Dendritic cell treated with granulocyte-macrophage colony-stimulating factor and Interleukin-4, amounts not matched to agents 40 ng/mL and 50 ng/mL, for 4 days (primary cell): ENCODE measurements at regions not wholly inside any gene's neighbourhood (a gene's known extent, or its start where the extent isn't known, plus 50 kb on each side); places are given as distances from the start of the nearest gene placed in this dataset.
"Not testable (repeated sequence)": the region's sequence is repeated elsewhere in the genome, so short reads cannot be mapped to it uniquely, and the experiment has no call there.

Experiments used
- H3K27ac Mint-ChIP-seq: one replicate; pipeline ENCODE4 v1.8.0; 2022; ENCODE audit warnings: mild to moderate bottlenecking, mixed read lengths
- H3K27me3 Mint-ChIP-seq: one replicate; pipeline ENCODE4 v1.8.0; 2022; ENCODE audit warnings: mild to moderate bottlenecking, mixed read lengths
- H3K36me3 Mint-ChIP-seq: one replicate; pipeline ENCODE4 v1.8.0; 2022; ENCODE audit warnings: low read depth, mixed read lengths
- H3K4me1 Mint-ChIP-seq: one replicate; pipeline ENCODE4 v1.8.0; 2022; ENCODE audit warnings: low read depth, mixed read lengths
- H3K4me3 Mint-ChIP-seq: one replicate; pipeline ENCODE4 v1.8.0; 2022; ENCODE audit warnings: mild to moderate bottlenecking, moderate library complexity, mixed read lengths
- H3K9me3 Mint-ChIP-seq: one replicate; pipeline ENCODE4 v1.8.0; 2022; ENCODE audit warnings: mixed read lengths
- intact Hi-C: fragments of 100-400 bp; cut with micrococcal nuclease; formaldehyde crosslinking; loops from one replicate; pipeline ENCODE4 v1.15.0; 2022

DNA sequence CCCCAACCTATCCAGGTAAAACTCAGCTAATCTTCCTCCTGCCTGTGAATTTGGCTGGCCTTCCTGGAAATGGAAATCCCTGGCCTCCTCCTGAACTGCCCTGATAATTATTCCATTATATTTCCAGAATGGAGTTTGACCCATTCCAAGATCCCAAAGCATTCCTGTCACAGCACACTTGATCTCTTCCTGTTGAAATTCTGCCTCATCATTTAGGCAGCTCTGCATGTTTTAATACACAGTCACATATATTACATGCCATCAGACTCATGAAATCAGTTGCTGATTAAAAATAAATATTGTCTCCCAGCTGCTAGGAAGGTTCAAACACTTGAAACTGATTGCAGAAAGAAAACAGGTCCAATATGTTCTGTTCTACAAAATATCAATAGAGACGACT is 148.2 kb upstream of the PALMD start:
- intact Hi-C loops = no loop called here
- Mint-ChIP-seq H3K27ac (no peak overlapping the region), H3K36me3 (no peaks in the 10 kb centered on the region), H3K9me3 (no peaks in the 10 kb centered on the region), H3K27me3 (no peaks in the 10 kb centered on the region), H3K4me3 (no peak overlapping the region), H3K4me1 (no peaks in the 10 kb centered on the region)

DNA sequence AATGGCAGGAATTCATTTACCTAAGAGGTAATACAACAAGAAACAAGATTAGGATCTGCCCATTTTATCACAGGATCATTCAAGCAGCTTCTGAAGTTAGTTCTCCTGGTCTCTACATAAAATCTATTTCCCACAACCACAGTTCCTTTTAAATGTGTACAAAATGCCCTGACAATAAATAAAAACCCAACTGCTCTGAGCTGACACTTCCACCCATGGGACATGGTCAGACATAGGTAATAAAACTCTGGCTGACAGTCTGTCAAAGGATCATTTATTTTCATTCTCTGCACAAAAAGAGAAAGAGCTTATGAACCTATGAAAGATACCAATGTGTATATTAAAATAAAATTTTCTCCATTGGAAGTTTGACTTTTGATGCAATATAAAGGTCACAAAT is 145.4 kb upstream of the PALMD start:
- intact Hi-C loops = no loop called here
- Mint-ChIP-seq H3K4me1 (no peaks in the 10 kb centered on the region), H3K9me3 (no peaks in the 10 kb centered on the region), H3K27ac (no peak overlapping the region), H3K36me3 (no peaks in the 10 kb centered on the region), H3K27me3 (no peaks in the 10 kb centered on the region), H3K4me3 (no peak overlapping the region)

DNA sequence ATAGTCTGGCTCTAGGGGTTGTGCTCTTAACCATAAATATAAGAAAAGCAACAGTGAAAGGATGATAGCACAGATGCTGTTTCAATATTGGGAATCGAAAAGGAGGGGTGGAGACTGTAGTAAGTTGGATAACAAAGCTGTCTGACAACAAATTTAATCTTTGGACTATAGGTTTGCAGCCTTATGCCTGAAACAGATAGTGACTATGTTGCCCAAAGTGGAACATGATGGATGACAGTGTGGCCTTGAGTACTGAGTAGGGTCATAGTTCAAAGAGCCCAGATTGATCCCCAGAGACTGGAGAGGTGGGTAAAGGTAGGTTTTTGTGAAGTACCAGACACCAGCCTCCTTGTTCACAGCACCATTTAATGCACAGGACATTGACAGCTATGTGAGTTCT is 144.0 kb upstream of the PALMD start:
- no peaks in the 10 kb centered on the region for H3K27me3 Mint-ChIP-seq
- intact Hi-C loops = no loop called here
- H3K36me3 Mint-ChIP-seq = no peaks in the 10 kb centered on the region
- H3K27ac Mint-ChIP-seq = no peak overlapping the region
- no peaks in the 10 kb centered on the region for H3K9me3 Mint-ChIP-seq
- H3K4me1 Mint-ChIP-seq = no peaks in the 10 kb centered on the region
- no peak overlapping the region for H3K4me3 Mint-ChIP-seq

DNA sequence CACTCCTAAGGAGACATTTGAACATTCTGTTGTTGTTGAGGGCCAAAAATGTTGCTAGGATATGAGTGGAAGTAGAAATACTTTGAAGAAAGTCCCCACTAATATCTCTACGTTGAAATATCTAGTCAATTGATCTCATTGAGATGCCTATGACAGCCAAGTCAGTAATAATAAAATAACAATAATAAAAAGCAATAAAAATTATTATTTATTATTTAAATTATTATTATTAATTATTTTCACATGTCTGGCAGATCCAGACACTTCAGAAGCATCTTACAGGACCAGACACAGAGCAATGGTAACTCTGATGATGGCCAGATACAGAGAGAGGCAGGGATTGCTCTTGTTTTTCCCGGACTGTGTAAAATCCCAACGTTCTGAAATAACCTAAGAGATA is 143.5 kb upstream of the PALMD start:
- no peaks in the 10 kb centered on the region for H3K4me1 Mint-ChIP-seq
- H3K27me3 Mint-ChIP-seq = no peaks in the 10 kb centered on the region
- H3K27ac Mint-ChIP-seq = no peak overlapping the region
- intact Hi-C loops = no loop called here
- H3K9me3 Mint-ChIP-seq = no peaks in the 10 kb centered on the region
- no peak overlapping the region for H3K4me3 Mint-ChIP-seq
- no peaks in the 10 kb centered on the region for H3K36me3 Mint-ChIP-seq

DNA sequence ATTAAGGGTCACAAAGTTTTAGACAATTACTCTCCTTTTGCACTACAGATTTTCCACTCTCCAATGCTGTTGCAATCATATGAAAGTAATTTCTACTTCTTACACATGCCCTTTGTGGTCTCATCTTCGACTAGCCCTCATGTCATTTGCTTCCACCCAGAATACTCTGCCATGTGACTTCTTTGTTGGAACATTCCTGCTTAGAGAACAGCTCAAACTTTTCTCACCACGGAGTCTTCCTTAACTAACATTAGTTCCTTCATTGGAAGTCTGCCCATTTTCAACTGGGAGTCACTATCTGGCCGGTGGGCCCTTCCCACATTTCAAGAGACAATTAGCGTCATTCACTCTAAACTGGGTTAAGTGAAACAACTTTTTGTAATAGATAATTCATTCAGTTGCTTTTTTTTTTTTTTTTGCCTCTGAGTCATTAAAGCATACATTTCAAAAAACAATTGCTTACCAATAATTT is 142.6 kb upstream of the PALMD start:
- intact Hi-C loops = no loop called here
- Mint-ChIP-seq H3K27ac (no peak overlapping the region), H3K9me3 (no peaks in the 10 kb centered on the region), H3K36me3 (no peaks in the 10 kb centered on the region), H3K27me3 (no peaks in the 10 kb centered on the region), H3K4me3 (no peak overlapping the region), H3K4me1 (no peaks in the 10 kb centered on the region)

DNA sequence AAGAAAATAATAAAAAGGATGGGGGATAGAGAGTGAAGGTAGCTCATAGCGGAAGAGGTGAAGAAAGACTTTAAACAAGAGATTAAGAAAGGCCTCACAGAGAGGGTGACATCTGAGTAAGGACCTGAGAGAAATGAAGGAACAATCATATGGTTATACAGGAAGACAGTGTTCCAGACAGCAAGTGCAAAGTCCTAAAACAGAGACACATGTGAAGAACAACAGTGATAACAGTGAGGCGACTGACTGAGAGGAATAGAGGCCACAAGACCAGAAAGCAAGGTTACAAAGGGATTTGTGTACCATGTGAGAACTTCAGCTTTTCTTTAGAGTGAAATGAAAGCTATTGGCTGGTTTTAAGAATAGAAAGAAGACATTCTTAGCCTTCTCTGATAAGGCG is 141.6 kb upstream of the PALMD start:
- Mint-ChIP-seq H3K4me1 (no peaks in the 10 kb centered on the region), H3K36me3 (no peaks in the 10 kb centered on the region), H3K27me3 (no peaks in the 10 kb centered on the region), H3K4me3 (no peak overlapping the region), H3K27ac (no peak overlapping the region), H3K9me3 (no peaks in the 10 kb centered on the region)
- intact Hi-C loops = no loop called here

DNA sequence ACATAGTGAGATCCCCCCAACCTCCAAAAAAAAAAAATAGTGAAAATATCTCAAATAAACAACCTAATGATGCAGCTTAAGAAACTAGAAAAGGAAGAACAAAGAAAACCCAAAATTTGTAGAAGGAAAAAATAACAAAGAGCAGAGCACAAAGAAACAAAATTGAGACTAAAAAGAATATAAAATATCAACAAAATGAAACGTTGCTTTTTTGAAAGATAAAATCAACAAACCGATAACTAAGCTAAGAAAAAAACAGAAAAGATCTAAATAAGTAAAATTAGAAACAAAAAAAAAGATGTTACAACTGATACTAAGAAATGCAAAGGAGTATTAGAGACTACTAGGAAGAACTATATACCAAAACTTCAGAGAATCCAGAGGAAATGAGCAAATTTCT is 139.3 kb upstream of the PALMD start:
- intact Hi-C loops = no loop called here
- Mint-ChIP-seq H3K4me1 (no peaks in the 10 kb centered on the region), H3K36me3 (no peaks in the 10 kb centered on the region)

DNA sequence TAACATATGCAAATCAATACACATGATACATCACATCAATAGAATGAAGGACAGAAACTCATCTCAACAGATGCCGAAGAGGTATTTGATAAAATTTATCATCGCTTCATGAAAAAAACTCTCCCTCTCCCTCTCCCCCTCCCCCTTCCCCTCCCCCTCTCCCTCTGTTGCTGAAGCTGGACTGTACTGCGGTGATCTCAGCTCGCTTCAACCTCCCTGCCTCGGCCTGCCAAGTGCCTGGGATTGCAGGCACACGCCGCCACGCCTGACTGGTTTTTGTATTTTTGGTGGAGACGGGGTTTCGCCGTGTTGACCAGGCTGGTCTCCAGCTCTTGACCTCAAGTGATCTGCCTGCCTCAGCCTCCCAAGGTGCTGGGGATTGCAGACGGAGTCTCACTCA is 138.5 kb upstream of the PALMD start:
- intact Hi-C loops, H3K27me3 Mint-ChIP-seq, H3K36me3 Mint-ChIP-seq: not testable (repeated sequence)

More for the DNA sequence above, 139.3 kb upstream of the PALMD start:
- Mint-ChIP-seq H3K4me3 (no peak overlapping the region), H3K9me3 (peaks cover 11% of the 10 kb centered on the region), H3K27ac (no peak overlapping the region), H3K27me3 (no peaks in the 10 kb centered on the region)

DNA sequence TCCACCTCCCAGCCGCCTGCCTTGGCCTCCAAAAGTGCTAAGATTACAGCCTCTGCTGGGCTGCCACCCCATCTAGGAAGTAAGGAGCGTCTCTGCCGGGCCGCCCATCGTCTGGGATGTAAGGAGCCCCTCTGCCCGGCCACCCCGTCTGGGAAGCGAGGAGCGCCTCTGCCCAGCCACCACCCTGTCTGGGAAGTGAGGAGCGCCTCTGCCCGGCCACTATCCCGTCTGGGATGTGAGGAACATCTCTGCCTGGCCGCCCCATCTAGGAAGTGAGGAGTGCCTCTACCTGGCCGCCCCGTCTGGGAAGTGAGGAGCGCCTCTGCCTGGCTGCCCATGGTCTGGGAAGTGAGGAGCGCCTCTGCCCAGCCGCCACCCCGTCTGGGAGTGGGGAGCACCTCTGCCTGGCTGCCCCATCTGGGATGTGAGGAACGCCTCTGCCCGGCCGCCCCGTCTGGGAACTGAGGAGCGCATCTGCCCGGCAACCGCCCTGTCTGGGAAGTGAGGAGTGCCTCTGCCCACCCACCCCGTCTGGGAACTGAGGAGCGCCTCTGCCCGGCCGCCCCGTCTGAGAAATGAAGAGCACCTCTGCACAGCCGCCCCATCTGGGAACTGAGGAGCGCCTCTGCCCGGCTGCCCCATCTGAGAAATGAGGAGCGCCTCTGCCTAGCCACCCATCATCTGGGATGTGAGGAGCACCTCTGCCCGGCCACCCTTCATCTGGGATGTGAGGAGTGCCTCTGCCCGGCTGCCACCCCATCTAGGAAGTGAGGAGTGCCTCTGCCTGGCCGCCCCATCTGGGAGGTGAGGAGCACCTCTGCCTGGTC is 137.8 kb upstream of the PALMD start:
- no peaks in the 10 kb centered on the region for H3K36me3 Mint-ChIP-seq
- peaks cover 11% of the 10 kb centered on the region for H3K9me3 Mint-ChIP-seq

More for the DNA sequence above, 138.5 kb upstream of the PALMD start:
- H3K4me1 Mint-ChIP-seq, H3K4me3 Mint-ChIP-seq, H3K27ac Mint-ChIP-seq: not testable (repeated sequence)
- H3K9me3 Mint-ChIP-seq = peaks cover 11% of the 10 kb centered on the region

DNA sequence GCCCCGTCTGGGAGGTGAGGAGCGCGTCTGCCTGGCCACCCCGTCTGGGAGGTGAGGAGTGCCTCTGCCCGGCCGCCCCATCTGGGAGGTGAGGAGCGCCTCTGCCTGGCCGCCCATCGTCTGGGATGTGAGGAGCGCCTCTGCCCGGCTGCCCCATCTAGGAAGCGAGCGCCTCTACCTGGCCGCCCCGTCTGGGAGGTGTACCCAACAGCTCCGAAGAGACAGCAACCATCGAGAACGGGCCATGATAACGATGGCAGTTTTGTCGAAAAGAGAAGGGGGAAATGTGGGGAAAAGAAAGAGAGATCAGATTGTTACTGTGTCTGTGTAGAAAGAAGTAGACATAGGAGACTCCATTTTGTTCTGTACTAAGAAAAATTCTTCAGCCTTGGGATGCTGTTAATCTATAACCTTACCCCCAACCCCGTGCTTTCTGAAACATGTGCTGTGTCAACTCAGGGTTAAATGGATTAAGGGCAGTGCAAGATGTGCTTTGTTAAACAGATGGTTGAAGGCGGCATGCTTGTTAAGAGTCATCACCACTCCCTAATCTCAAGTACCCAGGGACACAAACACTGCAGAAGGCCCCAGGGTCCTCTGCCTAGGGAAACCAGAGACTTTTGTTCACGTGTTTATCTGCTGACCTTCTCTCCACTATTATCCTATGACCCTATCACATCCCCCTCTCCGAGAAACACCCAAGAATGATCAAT is 137.0 kb upstream of the PALMD start:
- H3K9me3 Mint-ChIP-seq = peaks cover 11% of the 10 kb centered on the region
- H3K27me3 Mint-ChIP-seq, H3K27ac Mint-ChIP-seq, H3K36me3 Mint-ChIP-seq, H3K4me1 Mint-ChIP-seq, intact Hi-C loops, H3K4me3 Mint-ChIP-seq: not testable (repeated sequence)

More for the DNA sequence above, 137.8 kb upstream of the PALMD start:
- H3K27me3 Mint-ChIP-seq = no peaks in the 10 kb centered on the region
- intact Hi-C loops = no loop called here
- H3K27ac Mint-ChIP-seq = no peak overlapping the region
- H3K4me3 Mint-ChIP-seq = no peak overlapping the region
- H3K4me1 Mint-ChIP-seq = no peaks in the 10 kb centered on the region

DNA sequence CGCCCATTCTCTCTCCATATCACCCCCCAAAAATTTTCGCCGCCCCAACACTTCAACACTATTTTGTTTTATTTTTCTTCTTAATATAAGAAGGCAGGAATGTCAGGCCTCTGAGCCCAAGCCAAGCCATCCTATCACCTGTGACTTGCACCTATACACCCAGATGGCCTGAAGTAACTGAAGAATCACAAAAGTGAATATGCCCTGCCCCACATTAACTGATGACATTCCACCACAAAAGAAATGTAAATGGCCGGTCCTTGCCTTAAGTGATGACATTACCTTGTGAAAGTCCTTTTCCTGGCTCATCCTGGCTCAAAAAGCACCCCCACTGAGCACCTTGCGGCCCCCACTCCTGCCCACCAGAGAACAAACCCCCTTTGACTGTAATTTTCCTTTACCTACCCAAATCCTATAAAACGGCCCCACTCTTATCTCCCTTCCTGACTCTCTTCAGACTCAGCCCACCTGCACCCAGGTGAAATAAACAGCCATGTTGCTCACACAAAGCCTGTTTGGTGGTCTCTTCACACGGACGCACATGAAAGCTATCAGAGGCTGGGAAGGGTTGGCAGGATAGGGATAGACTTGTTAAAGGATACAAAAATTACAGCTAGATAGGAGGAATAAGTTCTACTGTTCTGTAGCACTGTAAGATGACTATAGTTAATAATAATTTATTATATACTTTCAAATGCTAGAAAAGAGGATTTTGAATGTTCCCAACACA is 130.9 kb upstream of the PALMD start:
- H3K9me3 Mint-ChIP-seq = peaks cover 11% of the 10 kb centered on the region
- H3K27me3 Mint-ChIP-seq, H3K4me1 Mint-ChIP-seq, H3K4me3 Mint-ChIP-seq, H3K36me3 Mint-ChIP-seq, intact Hi-C loops, H3K27ac Mint-ChIP-seq: not testable (repeated sequence)

DNA sequence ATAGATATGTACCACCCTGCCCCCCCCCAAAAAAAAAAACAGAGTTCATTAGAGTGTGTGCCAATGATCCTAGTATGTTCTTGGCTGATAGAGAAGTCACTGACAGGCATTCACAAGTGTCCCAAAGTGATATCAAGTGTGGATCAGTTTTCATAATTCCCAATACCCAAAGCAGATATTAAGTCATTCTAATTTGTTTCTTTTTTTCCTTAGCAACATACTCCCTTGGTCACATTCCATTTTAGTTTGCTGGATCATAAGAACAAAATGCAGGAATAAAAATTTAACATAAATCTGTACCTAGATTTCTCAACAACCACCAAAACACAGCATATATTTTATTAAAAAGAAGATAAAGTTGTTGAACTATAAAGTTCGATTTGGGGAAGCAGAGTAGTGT is 129.8 kb upstream of the PALMD start:
- intact Hi-C loops = no loop called here
- Mint-ChIP-seq H3K36me3 (no peaks in the 10 kb centered on the region), H3K4me1 (no peaks in the 10 kb centered on the region), H3K27ac (no peak overlapping the region), H3K27me3 (no peaks in the 10 kb centered on the region), H3K4me3 (no peak overlapping the region), H3K9me3 (peaks cover 7% of the 10 kb centered on the region)

DNA sequence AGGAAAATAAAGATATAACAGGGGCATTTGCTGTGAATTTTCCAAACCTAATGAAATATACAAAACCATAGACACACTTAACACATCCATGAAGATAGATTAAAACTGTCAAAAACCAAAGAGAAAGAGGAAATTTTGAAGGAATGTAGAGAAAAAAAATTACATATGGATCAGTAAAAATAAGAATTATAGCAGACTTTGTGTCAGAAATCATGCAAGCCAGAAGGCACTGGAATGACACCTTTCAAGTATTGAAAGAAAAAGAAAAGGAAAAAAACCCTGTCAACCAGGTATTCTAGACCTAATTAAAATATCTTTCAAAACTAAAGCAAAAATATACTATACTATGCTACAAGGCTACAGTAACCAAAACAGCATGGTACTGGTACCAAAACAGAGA is 125.8 kb upstream of the PALMD start:
- H3K4me3 Mint-ChIP-seq = no peak overlapping the region
- H3K9me3 Mint-ChIP-seq = peaks cover 7% of the 10 kb centered on the region
- H3K4me1 Mint-ChIP-seq = no peaks in the 10 kb centered on the region
- H3K27ac Mint-ChIP-seq = no peak overlapping the region
- no peaks in the 10 kb centered on the region for H3K27me3 Mint-ChIP-seq
- H3K36me3 Mint-ChIP-seq = no peaks in the 10 kb centered on the region
- intact Hi-C loops = no loop called here

DNA sequence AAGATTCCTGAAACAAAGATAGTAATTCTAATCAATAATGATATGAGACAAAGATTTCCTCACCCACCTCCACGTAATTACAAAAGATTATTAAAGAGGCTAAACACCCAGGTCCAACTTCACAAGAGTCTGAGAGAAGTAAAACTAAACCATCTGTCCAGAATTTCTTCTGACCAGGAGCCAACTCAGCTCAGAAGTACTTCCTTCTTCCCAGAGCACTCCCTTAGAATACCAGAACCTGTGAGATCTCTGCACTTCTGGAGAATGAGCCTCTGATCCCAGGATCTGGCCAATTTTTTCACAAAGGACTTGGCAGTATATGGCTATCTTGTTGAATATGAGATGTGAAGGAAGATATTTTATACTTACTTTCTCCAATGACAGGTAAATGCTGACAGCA is 120.6 kb upstream of the PALMD start:
- H3K27me3 Mint-ChIP-seq = no peaks in the 10 kb centered on the region
- H3K9me3 Mint-ChIP-seq = no peaks in the 10 kb centered on the region
- no peaks in the 10 kb centered on the region for H3K4me1 Mint-ChIP-seq
- intact Hi-C loops = no loop called here
- no peaks in the 10 kb centered on the region for H3K36me3 Mint-ChIP-seq
- no peak overlapping the region for H3K27ac Mint-ChIP-seq
- no peak overlapping the region for H3K4me3 Mint-ChIP-seq
